HG03066 (cell line): ENCODE measurements at regions not wholly inside any gene's neighbourhood (a gene's known extent, or its start where the extent isn't known, plus 50 kb on each side); places are given as distances from the start of the nearest gene placed in this dataset.

Experiments used
- ATAC-seq: cut with Tn5 transposase; IDR thresholded peaks from one replicate; pipeline ENCODE4 v1.9.1; 2021; ENCODE audit warnings: low read depth; ENCODE audit not compliant: unreplicated experiment

- no peak for ATAC-seq
Observed at GRCh38 chr20:24738058-24738775, 210.9 kb upstream of the CST7 start.

GRCh38 chr20:24738981-24739633 is 210.0 kb upstream of the CST7 start:
- ATAC-seq: no peak

DNA sequence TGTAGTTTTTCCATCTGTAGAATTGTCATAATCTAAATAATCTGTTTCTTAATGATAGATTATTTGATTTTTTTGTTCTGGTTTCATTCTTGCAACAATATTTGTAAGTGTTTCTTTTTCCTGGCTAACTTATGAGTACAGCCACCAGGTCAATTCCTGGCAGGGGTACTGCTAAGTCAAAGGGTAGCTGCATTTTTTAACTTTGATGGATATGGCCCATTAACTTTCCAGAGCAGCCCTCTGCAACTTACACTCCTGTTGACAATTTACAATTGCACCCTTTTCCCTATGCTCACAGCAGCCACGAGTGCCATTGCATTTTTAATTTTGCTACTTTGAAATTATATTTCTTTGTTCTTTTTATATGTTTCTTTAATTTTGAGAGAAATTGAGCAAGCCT is 209.3 kb upstream of the CST7 start:
- no peak for ATAC-seq

DNA sequence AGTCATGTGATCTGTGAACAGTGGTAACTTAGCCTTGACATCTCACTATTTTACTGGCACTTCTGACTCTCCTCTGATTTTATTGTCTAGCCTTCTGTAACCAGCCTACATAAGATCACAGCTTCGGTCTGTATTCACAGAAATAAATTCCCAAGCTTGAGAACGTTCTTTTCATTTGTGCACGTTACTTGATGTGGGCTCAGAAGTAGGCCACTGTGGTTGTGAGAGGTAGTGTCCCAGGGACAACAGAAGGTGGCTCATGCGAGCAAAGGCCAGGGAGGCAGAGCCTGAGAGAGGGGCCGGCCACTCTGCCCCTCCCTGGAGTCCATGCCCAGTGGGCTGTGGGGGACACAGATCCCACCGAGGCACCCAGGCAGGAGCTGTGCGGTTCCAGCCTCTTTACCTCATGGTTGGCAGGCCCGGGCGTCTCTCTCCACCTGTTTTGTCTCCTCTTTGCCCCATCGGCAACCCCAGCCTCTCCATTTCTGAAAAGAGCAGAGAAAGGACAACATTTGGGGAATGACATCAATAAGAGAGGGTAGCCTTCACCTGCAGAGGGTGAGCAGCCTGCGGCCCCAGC is 207.5 kb upstream of the CST7 start:
- ATAC-seq: no peak

- ATAC-seq: no peak
Observed at GRCh38 chr20:24742436-24742835, 206.6 kb upstream of the CST7 start.

DNA sequence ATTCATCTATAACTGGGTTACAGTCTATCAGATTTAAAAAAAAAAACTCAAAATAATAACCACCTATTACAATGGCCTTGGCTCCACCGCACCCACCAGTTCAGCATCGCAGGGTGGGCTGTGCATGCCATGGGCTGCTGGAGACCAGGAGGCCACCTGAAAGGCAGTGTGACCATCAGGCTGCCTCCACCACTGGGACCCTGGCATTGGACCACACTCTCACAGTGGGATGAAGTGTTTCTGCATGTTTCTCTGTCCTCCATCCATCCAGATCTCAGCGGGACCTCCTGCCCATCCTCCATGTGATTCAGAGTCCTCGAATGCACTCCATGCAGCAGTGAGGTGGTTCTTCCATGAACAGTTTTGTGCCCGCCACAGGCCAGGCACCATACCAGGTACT is 206.1 kb upstream of the CST7 start:
- ATAC-seq: no peak

GRCh38 chr20:24743641-24744040 is 205.4 kb upstream of the CST7 start:
- no peak for ATAC-seq

DNA sequence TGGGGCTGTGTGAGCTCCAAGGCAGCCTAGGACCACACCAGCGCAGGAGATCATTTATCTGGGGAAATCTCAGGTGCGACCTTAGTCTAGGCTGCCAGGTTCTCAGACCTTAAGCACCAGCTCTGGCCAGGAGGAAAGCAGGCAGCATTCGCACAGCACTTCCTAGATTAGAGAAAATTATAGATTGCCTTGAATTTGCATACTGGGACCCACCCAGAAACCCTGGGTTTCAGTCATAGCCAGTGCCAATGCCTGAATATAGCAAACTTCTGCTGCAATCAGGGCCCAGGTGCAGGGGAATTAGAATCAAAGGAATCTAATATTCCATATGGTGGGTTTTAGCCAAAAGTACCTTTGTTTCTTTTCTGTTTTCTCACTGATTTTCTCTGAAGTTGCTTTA is 204.3 kb upstream of the CST7 start:
- no peak for ATAC-seq

- no peak for ATAC-seq
Observed at GRCh38 chr20:24745206-24745605, 203.9 kb upstream of the CST7 start.

DNA sequence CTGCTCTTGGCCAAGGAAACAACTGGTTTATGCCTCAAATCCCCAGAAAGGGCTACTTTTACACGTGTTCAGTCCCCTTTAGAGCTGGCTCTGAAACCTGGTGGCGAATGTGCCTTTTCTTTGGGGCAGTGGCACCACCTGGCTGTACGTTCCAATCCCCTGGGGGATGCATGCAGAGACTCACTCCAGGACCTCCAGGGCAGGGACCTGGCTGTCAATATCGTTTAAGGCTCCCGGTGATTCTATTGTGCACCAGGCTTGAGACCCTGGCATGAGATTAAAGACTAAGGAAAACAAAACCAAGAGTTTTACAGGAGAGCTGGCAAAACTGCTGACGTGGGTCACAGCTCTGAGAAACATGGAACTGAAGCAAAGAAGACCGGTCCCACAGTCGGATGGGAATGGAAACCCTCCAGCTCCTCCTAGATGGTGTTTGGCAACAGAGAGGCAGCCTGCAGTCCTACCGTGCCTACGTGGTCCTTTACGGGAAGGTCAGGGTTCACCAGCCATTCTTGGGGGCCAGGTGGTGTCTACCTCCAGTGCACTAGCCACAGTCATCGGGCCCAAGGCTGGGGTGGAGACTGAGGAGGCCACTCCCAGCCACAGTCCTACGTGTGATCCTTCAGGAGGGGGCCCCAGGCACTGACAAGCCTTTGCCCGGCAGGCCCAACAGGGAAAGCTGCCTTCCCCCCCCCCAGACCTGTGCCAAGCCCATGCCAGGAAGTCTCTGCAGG is 203.3 kb upstream of the CST7 start:
- no peak for ATAC-seq

DNA sequence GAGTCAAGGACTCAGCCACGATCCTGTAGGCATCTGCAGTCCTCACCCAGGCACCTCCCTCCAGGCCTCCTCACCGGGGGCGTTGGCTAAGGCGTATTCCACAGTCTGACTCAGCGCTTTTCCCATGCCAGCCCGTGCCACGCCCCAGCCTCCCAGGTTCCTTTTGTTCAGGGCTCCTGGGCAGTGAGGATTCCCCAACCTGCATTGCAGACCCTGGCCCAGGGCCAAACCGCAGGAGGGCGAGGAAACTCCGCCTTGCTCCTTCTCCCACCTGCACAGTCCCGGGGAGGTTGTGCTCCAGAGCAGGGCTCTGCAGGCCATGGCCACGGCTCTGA is 202.8 kb upstream of the CST7 start:
- ATAC-seq: no peak

DNA sequence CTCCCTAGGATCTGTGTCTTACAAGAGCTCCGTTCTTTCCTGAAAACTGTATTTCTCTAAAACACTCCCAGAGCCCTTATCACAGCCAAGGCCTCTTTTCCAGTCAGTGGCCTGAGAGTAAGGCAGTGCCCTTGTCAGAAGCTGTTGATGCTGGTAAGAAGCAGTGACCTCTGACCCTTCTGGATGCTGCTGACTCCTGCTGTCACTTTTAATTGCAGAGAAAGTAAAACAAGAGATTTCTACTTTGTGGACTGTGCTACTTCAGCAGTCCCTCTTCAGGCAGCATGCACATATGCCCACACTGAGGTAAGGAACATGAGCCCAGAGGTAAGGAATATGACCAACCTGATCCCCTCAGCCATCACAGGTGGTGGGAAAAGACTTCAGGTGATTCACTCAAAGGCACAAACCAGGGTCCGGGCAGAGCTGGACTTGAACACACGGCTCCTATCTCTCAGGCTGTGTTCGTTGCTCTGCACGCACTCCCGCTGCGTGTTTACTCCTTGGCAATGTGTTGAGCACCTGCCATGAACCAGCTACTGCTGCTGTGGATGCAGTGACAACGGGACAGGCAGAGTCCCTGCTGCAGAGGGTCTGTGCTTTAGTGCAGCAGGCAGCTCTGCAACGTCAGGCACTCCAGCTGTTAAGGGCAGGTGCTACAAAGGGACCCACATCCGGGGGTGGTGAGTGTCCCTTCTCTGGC is 201.9 kb upstream of the CST7 start:
- no peak for ATAC-seq

- ATAC-seq: no peak
Observed at GRCh38 chr20:24747881-24748595, 201.0 kb upstream of the CST7 start.

GRCh38 chr20:24751551-24751950 is 197.5 kb upstream of the CST7 start:
- no peak for ATAC-seq

DNA sequence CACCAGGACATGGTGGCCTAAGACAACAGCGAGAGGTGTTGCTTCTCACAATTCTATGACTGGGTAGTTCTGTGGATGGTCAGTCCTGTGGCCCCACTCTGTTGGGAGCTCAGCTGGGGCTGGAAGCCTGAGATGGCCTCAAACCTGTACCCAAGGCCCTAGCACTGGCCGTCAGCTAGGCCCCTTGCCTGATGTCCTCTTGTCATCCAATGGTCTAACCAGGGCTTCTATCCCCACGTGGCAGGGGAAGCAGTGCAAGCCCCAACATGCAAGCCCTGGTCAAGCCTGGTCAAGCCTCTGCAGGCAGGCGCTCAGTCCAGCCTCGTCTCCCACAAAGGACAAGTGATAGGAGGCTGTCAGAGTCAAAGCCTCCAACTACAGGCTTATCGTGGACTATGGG is 196.5 kb upstream of the CST7 start:
- no peak for ATAC-seq

- no peak for ATAC-seq
Observed at GRCh38 chr20:24753130-24753529, 195.9 kb upstream of the CST7 start.

GRCh38 chr20:24754691-24755090 is 194.4 kb upstream of the CST7 start:
- ATAC-seq: no peak

GRCh38 chr20:24755411-24755922 is 193.6 kb upstream of the CST7 start:
- ATAC-seq: no peak

GRCh38 chr20:24756292-24757025 is 192.6 kb upstream of the CST7 start:
- ATAC-seq: no peak
